ENCODE measurements at regions not wholly inside any gene's neighbourhood (a gene's known extent, or its start where the extent isn't known, plus 50 kb on each side); places are given as distances from the start of the nearest gene placed in this dataset.

DNA sequence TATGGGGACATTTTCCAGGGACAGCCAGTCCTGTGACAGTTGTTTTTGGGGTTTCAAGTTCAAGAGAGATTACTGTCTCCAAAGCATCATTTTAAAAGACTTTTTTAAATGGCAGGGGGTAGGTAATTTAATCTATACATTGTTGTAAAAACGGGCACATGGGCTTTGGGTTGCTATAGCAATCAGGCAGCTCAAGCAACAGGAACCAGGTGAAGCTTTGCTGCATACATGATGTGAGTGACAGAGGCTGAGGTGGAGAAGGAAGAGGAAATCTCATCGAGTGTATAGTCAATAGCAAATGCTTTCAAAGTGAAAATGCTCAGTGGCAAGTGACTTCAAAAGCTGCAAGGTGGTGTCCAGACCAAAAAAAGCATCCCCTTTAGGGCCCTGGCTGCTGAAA is 277.4 kb upstream of the JAG1 start:
- Mint-ChIP-seq H3K4me1 (no peaks in the 10 kb centered on the region), H3K4me3 (no peak overlapping the region), H3K9me3 (peaks cover 2% of the 10 kb centered on the region), H3K27ac (ENCODE audit: unreplicated experiment) (no peak overlapping the region), H3K36me3 (ENCODE audit: low read depth) (no peaks in the 10 kb centered on the region), H3K27me3 (ENCODE audit: low read depth) (no peaks in the 10 kb centered on the region)
- TF ChIP-seq, protein P1, sequence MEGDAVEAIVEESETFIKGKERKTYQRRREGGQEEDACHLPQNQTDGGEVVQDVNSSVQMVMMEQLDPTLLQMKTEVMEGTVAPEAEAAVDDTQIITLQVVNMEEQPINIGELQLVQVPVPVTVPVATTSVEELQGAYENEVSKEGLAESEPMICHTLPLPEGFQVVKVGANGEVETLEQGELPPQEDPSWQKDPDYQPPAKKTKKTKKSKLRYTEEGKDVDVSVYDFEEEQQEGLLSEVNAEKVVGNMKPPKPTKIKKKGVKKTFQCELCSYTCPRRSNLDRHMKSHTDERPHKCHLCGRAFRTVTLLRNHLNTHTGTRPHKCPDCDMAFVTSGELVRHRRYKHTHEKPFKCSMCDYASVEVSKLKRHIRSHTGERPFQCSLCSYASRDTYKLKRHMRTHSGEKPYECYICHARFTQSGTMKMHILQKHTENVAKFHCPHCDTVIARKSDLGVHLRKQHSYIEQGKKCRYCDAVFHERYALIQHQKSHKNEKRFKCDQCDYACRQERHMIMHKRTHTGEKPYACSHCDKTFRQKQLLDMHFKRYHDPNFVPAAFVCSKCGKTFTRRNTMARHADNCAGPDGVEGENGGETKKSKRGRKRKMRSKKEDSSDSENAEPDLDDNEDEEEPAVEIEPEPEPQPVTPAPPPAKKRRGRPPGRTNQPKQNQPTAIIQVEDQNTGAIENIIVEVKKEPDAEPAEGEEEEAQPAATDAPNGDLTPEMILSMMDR (conservative IDR thresholded peaks at IDR 0.05), result no peak
- no peak for DNase-seq (ENCODE audit: low read depth, low spot score)

DNA sequence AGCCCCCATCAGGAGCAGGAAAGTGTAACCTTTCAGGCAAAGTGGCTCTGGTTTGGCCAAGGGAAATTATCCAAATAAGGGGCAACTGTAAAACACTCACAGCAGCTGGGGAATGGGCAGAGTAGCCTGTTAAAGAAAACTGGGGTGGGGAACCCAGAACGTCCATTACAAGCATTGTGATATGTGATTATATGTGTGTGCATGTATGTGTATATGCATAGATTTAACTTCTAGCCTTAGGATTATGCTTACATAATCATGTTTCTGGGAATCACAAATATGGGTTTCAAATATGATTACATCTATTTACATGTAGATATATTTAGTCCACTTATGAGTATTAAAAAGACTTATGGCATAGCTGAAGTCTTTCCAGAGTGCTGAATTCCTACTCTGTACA is 278.1 kb upstream of the JAG1 start:
- H3K4me3 Mint-ChIP-seq, result no peak overlapping the region
- no peaks in the 10 kb centered on the region for H3K36me3 Mint-ChIP-seq (ENCODE audit: low read depth)
- TF ChIP-seq, protein P1 (conservative IDR thresholded peaks at IDR 0.05), result no peak
- H3K4me1 Mint-ChIP-seq, result no peaks in the 10 kb centered on the region
- no peaks in the 10 kb centered on the region for H3K27me3 Mint-ChIP-seq (ENCODE audit: low read depth)
- no peak overlapping the region for H3K27ac Mint-ChIP-seq (ENCODE audit: unreplicated experiment)
- H3K9me3 Mint-ChIP-seq, result peaks cover 2% of the 10 kb centered on the region
- no peak for DNase-seq (ENCODE audit: low read depth, low spot score)

- peaks cover 4% of the 10 kb centered on the region for H3K9me3 Mint-ChIP-seq
- H3K36me3 Mint-ChIP-seq (ENCODE audit: low read depth), result no peaks in the 10 kb centered on the region
- H3K27me3 Mint-ChIP-seq (ENCODE audit: low read depth), result no peaks in the 10 kb centered on the region
- H3K4me3 Mint-ChIP-seq, result no peak overlapping the region
- H3K4me1 Mint-ChIP-seq, result no peaks in the 10 kb centered on the region
- no peak overlapping the region for H3K27ac Mint-ChIP-seq (ENCODE audit: unreplicated experiment)
- TF ChIP-seq, protein P1 (conservative IDR thresholded peaks at IDR 0.05), result no peak
- no peak for DNase-seq (ENCODE audit: low read depth, low spot score)
Measured at GRCh38 chr20:10953437-10953836, 279.6 kb upstream of the JAG1 start.

DNA sequence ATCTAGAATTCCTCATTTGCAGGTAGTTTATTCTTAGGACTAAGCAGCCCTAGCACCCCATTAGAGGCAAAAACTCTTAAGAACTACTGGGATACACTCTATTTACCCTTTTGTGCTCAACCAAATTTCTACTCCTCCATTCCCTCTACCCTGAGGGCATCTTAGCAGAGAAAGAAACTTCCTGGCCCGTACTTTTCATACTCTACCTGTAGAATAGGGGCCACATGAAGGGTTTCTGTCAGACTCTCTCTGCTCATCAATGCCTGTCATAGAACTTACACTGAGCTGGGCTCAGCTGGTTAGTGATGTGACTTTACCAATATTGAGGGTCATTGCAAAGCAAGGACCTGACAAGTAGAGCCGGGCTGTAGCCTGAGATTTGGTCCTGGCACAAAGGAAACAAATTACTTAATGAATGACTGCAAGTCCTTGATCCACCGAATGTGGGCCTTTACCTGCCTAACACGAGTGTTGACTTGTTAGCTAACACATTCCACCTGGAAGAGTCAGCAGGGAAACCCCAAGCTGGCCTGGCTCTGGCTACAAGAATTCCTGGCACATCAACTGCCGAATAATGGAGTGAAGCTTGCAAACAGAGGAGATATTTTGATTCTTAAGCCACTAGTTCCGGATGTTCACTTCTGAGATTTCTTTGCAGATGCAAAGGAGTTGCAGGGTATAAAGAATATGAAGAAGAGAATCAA is 280.5 kb upstream of the JAG1 start:
- TF ChIP-seq, protein P1 (conservative IDR thresholded peaks at IDR 0.05), result no peak
- peaks cover 4% of the 10 kb centered on the region for H3K9me3 Mint-ChIP-seq

DNA sequence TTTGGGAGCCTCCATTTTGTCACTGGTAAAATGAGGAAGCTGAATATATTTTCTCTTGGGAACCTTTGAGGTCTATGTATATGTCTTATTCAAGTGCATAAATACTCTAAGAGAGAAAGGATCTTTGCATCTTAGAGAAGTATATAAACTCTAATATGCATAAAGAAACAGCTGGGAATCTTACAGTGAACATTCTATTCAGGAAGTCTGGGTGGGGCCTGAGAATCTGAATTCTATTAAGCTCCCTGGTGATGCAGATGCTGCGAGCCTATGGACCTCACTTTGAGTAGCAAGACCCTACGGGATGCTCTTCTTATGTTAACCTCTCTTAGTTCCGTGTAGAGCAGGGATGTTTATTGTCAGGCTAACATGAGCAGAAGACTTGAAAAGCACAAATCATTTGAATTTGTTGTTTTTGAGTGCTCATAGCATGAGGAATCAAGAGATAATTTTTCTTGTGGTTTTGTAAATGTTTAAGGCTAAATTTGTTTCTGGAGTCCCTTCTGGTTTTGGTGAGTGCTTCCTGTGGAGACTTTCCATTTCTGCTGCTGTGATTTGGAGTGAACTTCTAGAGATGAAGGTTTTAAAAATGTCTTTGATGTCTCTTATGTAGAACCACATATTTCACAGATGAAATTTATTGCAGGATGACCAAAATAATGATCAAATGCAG is 281.2 kb upstream of the JAG1 start:
- no peak overlapping the region for H3K27ac Mint-ChIP-seq (ENCODE audit: unreplicated experiment)
- no peak for DNase-seq (ENCODE audit: low read depth, low spot score)
- H3K27me3 Mint-ChIP-seq (ENCODE audit: low read depth), result no peaks in the 10 kb centered on the region
- TF ChIP-seq, protein P1 (conservative IDR thresholded peaks at IDR 0.05), result no peak
- H3K36me3 Mint-ChIP-seq (ENCODE audit: low read depth), result no peaks in the 10 kb centered on the region
- H3K4me1 Mint-ChIP-seq, result no peaks in the 10 kb centered on the region
- H3K4me3 Mint-ChIP-seq, result no peak overlapping the region
- peaks cover 2% of the 10 kb centered on the region for H3K9me3 Mint-ChIP-seq

More for the DNA sequence above, 280.5 kb upstream of the JAG1 start:
- no peak overlapping the region for H3K27ac Mint-ChIP-seq (ENCODE audit: unreplicated experiment)
- H3K4me1 Mint-ChIP-seq, result no peaks in the 10 kb centered on the region
- no peaks in the 10 kb centered on the region for H3K27me3 Mint-ChIP-seq (ENCODE audit: low read depth)
- H3K36me3 Mint-ChIP-seq (ENCODE audit: low read depth), result no peaks in the 10 kb centered on the region
- H3K4me3 Mint-ChIP-seq, result no peak overlapping the region
- DNase-seq (ENCODE audit: low read depth, low spot score), result no peak

Measured in neural crest cell (in vitro differentiated cells).